ENCODE measurements at regions not wholly inside any gene's neighbourhood (a gene's known extent, or its start where the extent isn't known, plus 50 kb on each side); places are given as distances from the start of the nearest gene placed in this dataset.

DNA sequence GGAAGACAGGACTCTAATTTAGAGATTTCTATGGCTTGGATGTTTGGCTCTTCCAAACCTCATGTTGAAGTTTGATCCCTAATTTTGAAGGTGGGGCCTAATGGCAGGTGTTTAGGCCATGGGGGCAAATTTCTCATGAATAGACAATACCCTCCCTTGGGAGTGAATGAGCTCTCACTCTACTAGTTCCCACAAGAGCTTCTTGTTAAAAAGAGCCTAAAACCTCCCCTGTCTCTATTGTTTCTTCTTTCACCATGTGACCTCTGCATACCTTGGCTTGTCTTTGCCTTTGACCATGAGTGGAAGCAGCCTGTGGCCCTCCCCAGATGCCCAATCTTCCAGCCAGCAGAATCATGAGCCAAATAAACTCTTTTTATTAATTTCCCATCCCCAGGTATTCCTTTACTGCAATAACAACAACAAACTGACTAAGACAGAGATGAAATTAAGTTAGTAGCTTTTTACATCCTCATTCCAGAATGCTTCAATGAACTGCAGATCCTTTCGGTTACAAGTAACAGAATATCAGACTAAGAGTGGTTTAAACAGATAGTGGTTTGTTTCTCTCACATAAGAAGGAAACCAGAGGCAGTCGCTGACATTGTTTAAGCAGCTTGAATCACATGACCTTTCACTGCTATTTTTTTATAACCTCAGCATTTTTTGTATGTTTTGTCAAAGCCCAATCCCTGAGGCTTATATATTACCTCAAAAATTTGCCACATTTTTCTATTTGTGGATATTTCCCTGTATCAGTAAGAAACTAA lies 1013.3 kb upstream of the SEMA6D start:
- DNase-seq (ENCODE audit: low read depth, low spot score): no peak
- Mint-ChIP-seq H3K27me3 (ENCODE audit: low read depth) (no peaks in the 10 kb centered on the region), H3K27ac (ENCODE audit: unreplicated experiment) (no peak overlapping the region), H3K4me1 (no peaks in the 10 kb centered on the region), H3K4me3 (no peak overlapping the region), H3K9me3 (peaks cover 6% of the 10 kb centered on the region), H3K36me3 (ENCODE audit: low read depth) (no peaks in the 10 kb centered on the region)
- TF ChIP-seq, protein P1, sequence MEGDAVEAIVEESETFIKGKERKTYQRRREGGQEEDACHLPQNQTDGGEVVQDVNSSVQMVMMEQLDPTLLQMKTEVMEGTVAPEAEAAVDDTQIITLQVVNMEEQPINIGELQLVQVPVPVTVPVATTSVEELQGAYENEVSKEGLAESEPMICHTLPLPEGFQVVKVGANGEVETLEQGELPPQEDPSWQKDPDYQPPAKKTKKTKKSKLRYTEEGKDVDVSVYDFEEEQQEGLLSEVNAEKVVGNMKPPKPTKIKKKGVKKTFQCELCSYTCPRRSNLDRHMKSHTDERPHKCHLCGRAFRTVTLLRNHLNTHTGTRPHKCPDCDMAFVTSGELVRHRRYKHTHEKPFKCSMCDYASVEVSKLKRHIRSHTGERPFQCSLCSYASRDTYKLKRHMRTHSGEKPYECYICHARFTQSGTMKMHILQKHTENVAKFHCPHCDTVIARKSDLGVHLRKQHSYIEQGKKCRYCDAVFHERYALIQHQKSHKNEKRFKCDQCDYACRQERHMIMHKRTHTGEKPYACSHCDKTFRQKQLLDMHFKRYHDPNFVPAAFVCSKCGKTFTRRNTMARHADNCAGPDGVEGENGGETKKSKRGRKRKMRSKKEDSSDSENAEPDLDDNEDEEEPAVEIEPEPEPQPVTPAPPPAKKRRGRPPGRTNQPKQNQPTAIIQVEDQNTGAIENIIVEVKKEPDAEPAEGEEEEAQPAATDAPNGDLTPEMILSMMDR (conservative IDR thresholded peaks at IDR 0.05): no peak

DNA sequence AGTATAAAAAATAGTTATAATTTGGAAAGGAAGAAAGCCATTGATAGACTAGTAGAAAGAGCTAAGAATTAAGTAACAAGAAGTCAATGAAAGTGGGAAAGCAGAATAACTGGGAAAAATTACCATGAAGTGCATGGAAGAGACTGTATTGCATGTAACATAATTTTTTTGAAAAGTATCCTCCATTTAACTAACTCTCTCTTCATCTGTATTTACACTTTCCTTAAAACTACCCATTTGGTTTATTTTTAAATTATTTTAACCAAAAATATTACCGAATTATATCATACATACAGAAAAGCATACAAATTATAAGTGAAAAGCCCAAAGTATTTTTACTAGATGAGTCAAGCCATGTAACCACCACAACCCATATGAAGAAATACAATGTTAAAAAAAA lies 1009.9 kb upstream of the SEMA6D start:
- TF ChIP-seq, protein P1 (conservative IDR thresholded peaks at IDR 0.05): no peak
- peaks cover 6% of the 10 kb centered on the region for H3K9me3 Mint-ChIP-seq
- H3K4me1 Mint-ChIP-seq: no peaks in the 10 kb centered on the region
- H3K27me3 Mint-ChIP-seq (ENCODE audit: low read depth): no peaks in the 10 kb centered on the region
- no peak overlapping the region for H3K4me3 Mint-ChIP-seq
- no peak overlapping the region for H3K27ac Mint-ChIP-seq (ENCODE audit: unreplicated experiment)
- no peak for DNase-seq (ENCODE audit: low read depth, low spot score)
- no peaks in the 10 kb centered on the region for H3K36me3 Mint-ChIP-seq (ENCODE audit: low read depth)

DNA sequence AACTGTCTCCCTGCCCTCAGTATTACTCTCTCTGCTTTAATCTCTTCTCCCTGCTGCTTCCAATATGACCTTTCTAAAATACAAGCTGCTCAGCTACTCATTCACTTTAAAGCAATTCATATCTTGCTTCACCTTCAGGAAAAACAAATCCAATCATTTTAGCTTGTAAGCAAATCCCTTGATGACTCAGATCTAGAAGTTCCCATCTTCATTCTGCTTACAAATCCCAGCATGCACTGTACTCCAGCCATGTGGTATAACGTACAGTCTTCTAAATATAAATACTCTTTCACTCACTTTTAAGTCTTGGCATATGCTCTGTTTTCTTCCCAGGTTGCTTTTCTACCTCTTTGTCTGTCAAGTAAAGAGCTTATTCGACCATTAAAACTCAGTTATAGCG lies 1009.1 kb upstream of the SEMA6D start:
- Mint-ChIP-seq H3K27me3 (ENCODE audit: low read depth) (no peaks in the 10 kb centered on the region), H3K27ac (ENCODE audit: unreplicated experiment) (no peak overlapping the region), H3K4me3 (no peak overlapping the region), H3K4me1 (no peaks in the 10 kb centered on the region), H3K36me3 (ENCODE audit: low read depth) (no peaks in the 10 kb centered on the region), H3K9me3 (peaks cover 6% of the 10 kb centered on the region)
- no peak for DNase-seq (ENCODE audit: low read depth, low spot score)
- TF ChIP-seq, protein P1 (conservative IDR thresholded peaks at IDR 0.05): no peak

DNA sequence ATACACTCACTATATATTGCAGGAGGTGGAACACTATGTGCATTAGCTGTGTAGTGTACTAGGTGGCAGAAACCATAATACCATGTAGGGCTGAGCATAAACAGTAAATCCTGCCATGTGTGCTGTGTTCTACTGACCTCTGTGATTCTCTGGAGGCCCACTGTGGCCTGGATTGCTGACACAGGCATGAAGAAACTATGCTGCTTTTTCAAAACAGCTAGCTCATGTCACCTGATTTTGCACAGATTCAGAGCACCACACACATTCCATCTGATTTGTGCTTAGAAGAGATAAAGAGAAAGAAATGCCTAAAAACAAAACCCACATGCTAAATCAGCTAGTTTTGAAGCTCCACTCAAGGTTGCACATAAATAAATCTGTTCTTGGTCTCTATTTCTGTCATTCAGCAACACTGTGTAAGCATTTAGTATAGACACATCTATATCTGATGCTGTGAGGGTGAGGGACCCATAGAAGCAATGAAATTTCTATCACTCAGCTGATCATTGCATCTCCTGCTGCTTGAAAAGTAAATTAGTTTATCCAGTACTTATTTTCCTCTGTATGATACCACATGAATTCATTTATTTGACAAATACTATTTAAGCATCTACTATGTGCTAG lies 1007.7 kb upstream of the SEMA6D start:
- DNase-seq (ENCODE audit: low read depth, low spot score): no peak
- Mint-ChIP-seq H3K4me1 (no peaks in the 10 kb centered on the region), H3K9me3 (peaks cover 6% of the 10 kb centered on the region), H3K36me3 (ENCODE audit: low read depth) (no peaks in the 10 kb centered on the region), H3K27ac (ENCODE audit: unreplicated experiment) (no peak overlapping the region), H3K4me3 (no peak overlapping the region), H3K27me3 (ENCODE audit: low read depth) (no peaks in the 10 kb centered on the region)
- TF ChIP-seq, protein P1 (conservative IDR thresholded peaks at IDR 0.05): no peak

DNA sequence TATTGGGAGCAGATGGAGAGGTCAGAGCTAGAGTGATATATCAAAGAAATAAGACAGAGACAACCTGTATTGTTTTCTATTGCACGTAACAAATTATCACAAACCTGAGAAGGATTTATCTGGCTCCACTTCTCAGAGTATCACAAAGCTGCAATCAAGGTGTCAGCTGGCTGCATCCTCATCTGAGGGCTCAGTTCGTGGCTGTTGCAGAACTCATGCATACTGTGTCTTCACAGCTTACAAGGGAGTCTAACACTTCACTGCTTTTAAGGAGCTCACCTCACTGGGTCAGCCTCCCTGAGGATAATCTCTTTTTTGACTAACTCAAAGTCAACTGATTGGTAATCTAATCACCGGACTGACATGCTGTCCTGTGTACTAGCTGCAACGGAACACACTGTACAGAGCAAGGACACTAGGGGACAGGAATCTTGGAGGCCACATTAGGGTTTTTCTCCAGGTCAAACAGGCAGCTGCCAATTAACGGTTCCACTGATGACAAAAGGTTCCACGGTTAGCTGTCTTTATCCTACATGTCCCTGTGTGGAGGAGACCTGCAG lies 1006.8 kb upstream of the SEMA6D start:
- TF ChIP-seq, protein P1 (conservative IDR thresholded peaks at IDR 0.05): no peak
- Mint-ChIP-seq H3K4me1 (no peaks in the 10 kb centered on the region), H3K9me3 (peaks cover 2% of the 10 kb centered on the region), H3K36me3 (ENCODE audit: low read depth) (no peaks in the 10 kb centered on the region), H3K27me3 (ENCODE audit: low read depth) (no peaks in the 10 kb centered on the region), H3K4me3 (no peak overlapping the region), H3K27ac (ENCODE audit: unreplicated experiment) (no peak overlapping the region)
- no peak for DNase-seq (ENCODE audit: low read depth, low spot score)
